ENCODE measurements at regions not wholly inside any gene's neighbourhood (a gene's known extent, or its start where the extent isn't known, plus 50 kb on each side); places are given as distances from the start of the nearest gene placed in this dataset.
"Not testable (repeated sequence)": the region's sequence is repeated elsewhere in the genome, so short reads cannot be mapped to it uniquely, and the experiment has no call there.

- DNase-seq: no peak
Observed at GRCh38 chr5:19001539-19001938, 986.5 kb downstream of the CDH18 start.

DNA sequence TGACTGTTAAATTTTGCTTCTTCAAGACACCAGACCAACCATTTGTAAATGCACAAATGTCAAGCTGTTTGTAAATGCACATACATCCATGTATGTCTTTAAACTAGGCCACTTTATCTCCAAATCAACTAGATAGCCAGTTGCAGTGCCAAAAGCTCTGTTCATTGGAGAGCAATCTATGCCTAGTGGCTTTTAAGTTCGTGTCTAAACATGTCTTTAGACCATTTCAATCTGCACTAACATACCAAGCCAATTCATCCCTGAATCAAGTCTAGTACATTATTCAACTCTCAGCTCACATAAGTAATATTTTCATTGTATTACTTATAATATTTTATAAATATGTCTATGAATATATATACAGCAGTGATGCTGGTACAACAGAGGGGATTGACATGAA, 985.9 kb downstream of the CDH18 start:
- DNase-seq: no peak

- DNase-seq: no peak
Observed at GRCh38 chr5:19018822-19019221, 969.2 kb downstream of the CDH18 start.

GRCh38 chr5:19031491-19031890, 956.5 kb downstream of the CDH18 start:
- DNase-seq: no peak

- DNase-seq: no peak
Observed at GRCh38 chr5:19035816-19036215, 952.2 kb downstream of the CDH18 start.

GRCh38 chr5:19042106-19042505, 945.9 kb downstream of the CDH18 start:
- DNase-seq: no peak

DNA sequence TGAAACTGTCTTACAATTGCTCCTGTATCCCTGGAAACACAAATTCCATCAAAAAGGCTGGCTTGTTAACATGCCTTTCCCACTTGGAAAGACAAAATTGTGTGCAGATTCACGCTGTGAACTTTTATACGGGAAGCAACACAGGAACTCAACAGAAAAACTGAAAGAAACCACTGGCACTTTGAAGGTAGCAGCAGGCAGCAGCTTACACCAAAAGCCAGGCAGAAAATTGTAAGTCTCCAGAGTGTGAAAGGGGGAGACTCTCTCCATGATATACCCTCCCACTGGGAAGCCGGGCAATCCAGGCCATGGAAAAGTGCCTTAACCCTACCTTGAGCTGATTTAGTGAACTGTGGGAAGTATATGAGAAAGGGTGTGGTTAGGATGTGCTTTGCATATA, 943.7 kb downstream of the CDH18 start:
- no peak for DNase-seq

DNA sequence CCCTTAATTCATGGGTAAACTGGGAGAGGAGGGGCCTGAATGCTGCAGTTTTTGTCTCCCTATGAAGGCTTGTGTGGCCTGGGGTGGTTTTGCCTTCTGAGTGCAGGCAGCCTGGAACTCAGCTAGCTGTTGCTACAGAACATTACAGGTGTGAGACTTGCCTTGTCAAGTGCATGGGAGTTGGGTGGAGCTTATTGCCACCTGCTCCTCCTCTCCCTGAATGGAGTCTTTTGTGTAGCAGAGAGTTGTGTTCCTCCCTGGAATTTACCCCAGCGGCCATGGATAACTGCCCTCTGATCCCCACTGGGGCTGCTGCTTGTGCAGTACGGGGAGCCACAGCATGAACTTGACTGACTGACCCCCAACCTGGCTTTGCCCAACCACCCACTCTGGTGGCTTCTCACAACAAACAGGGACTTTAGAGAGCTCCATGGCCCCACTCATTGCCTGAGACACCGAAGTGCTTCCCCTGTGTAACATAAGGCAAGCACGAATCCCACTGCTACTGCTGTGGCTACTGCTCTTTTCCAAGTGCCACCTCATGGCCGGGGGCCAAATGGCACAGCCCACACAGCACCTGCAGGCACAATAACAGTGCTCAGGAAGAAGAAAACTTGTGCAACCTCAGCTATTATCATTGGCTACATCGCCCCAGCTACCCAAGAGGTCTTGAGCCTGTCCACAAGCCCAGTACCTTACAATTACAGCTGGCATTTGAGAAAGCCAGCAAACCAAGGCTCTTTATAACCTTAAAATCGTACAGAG, 942.9 kb downstream of the CDH18 start:
- no peak for DNase-seq

DNA sequence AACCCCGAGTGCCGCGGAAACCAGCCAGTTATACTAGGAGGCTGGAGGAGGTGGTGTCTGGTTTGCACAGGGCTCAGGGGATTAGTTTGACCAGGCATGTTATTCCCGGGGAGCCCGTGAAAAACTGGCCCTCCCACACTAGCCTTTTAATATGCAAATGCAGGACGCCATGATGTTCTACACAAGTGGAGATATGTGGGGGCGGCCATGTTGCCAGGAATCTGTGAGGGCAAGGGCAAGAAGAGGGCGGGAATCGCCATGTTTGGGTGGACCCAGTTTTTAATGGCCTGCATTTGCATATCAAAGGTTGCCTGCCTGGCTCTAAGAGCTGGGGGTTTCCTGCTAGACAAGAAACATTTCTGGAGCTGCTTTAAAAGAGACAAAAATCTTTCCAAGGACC, 940.7 kb downstream of the CDH18 start:
- no peak for DNase-seq

DNA sequence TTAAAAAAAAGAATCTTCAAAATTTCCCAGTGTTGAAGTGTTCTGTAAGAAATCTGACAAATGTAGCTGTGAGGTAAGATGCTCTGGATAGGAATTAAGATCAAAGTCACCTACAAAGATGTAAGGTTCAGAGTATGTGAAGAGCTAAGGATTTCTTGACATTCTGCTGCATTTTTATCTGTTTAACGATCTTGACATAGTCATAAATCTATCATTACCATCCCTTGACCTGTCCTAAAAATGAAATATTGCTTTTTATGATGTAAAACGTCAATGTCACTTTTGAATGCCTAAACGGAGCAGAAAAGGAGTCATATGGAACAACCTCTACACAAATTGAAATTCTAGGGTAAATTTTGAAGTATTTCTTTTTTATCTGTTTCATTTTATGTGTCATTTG, 939.3 kb downstream of the CDH18 start:
- no peak for DNase-seq

DNA sequence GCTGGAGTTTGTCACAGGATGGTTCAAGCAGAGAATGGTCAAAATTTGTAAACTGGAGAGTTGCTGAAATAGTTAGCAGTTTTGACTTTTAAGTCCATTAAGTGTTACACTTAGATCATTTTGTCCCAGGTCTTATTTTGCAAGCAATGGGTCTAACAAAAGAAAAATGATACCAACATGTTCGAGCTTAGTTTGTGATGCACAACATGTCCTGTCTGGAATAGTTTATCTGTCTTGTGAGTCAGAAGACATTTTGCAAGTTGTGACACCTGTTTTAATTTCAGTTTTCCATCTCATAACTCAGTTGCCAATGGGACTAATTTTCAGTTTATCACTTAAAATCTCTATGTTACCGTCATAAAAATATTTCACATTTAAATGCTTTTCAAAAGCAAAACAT, 929.8 kb downstream of the CDH18 start:
- DNase-seq: no peak

- DNase-seq: no peak
Observed at GRCh38 chr5:19064094-19064493, 923.9 kb downstream of the CDH18 start.

DNA sequence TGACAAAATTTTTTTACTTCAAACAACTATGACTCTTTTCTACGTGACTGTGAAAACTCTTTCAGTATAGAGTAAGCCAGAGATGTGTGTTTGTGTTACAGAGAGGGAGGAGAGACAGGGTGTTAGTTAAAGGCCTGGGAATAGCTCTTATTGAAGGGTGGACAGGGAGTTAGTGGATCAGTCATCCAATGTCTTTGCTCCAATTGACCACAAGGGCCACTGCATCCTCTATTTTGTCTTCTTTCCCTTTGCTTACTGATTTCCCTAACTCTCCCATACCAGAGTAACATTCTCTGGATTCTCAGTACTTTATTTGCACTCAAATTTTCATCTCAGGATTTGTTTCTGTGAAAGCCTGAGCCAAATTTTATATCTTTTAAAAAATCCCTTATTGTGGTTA, 920.3 kb downstream of the CDH18 start:
- no peak for DNase-seq

GRCh38 chr5:19098434-19098833, 889.6 kb downstream of the CDH18 start:
- no peak for DNase-seq

- no peak for DNase-seq
Observed at GRCh38 chr5:19099195-19099594, 888.8 kb downstream of the CDH18 start.

DNA sequence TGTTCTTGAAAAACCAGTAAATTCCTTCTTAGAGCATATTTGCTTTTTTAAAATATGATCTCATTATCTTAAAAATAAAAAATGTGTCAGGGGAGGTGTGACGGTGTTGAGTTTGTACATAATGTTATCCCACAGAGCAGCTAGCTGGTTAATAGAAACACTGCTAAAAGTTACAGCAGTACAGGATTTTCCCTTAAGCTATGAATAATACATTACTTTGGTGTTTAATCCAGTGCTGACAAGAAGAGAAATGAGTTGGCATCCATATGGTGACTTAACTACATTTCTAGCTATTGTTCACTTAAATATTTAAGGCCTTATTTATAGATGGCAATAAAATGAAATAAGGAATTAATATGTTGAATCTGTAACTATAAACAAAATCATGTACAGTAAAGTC, 883.1 kb downstream of the CDH18 start:
- no peak for DNase-seq

GRCh38 chr5:19122923-19123322, 865.1 kb downstream of the CDH18 start:
- DNase-seq: no peak

GRCh38 chr5:19125956-19126713, 861.9 kb downstream of the CDH18 start:
- DNase-seq: no peak

DNA sequence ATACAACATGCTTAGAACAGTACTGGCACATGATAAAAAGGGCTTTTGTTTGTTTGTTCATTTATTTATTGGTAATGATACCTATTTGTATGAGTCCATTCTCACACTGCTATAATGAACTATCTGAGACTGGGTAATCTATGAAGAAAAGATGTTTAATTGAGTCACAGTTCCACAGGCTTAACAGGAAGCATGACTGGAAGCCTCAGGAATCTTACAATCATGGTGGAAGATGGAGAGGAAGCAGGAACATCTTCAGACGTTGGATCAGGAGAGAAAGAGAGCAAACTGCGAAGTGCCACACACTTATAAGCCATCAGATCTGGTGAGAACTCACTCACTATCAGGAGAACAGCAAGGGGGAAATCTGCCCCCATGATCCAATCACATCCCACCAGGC, 847.7 kb downstream of the CDH18 start:
- DNase-seq: no peak

GRCh38 chr5:19141937-19142524, 846.0 kb downstream of the CDH18 start:
- DNase-seq: not testable (repeated sequence)

GRCh38 chr5:19142713-19143414, 845.1 kb downstream of the CDH18 start:
- not testable (repeated sequence) for DNase-seq

GRCh38 chr5:19143935-19144334, 844.1 kb downstream of the CDH18 start:
- no peak for DNase-seq

- no peak for DNase-seq
Observed at GRCh38 chr5:19169426-19169825, 818.6 kb downstream of the CDH18 start.

Data from NCI-H187 (cell line).